Stimulated activated CD4-positive, alpha-beta T cell treated with anti-CD3 and anti-CD28 coated beads, Interleukin-12 subunit alpha, Interleukin-12 subunit beta, amount 100 ng/mL, for 24 hours (primary cell): ENCODE measurements at regions not wholly inside any gene's neighbourhood (a gene's known extent, or its start where the extent isn't known, plus 50 kb on each side); places are given as distances from the start of the nearest gene placed in this dataset.

Source experiments
- DNase-seq, 2 experiments: peaks; one replicate each; pipeline ENCODE4 v3.0.0-alpha.2; 2020; ENCODE audit warnings: low read depth in 2 of 2

GRCh38 chrX:39822133-39822748, 275.5 kb downstream of the BCOR start:
- DNase-seq: no peak

- no peak for DNase-seq
Measured at GRCh38 chrX:39823424-39823823, 274.3 kb downstream of the BCOR start.

GRCh38 chrX:39823854-39824253, 273.9 kb downstream of the BCOR start:
- DNase-seq: no peak

GRCh38 chrX:39826813-39827543, 270.8 kb downstream of the BCOR start:
- DNase-seq: no peak

- no peak for DNase-seq
Measured at GRCh38 chrX:39827951-39828350, 269.8 kb downstream of the BCOR start.

- no peak for DNase-seq
Measured at GRCh38 chrX:39828971-39829370, 268.8 kb downstream of the BCOR start.

- DNase-seq: no peak
Measured at GRCh38 chrX:39829965-39830364, 267.8 kb downstream of the BCOR start.

GRCh38 chrX:39830414-39830813, 267.3 kb downstream of the BCOR start:
- DNase-seq: no peak

GRCh38 chrX:39832211-39832610, 265.5 kb downstream of the BCOR start:
- no peak for DNase-seq

GRCh38 chrX:39834600-39834999, 263.2 kb downstream of the BCOR start:
- no peak for DNase-seq

GRCh38 chrX:39835241-39835640, 262.5 kb downstream of the BCOR start:
- no peak for DNase-seq

- DNase-seq: no peak
Measured at GRCh38 chrX:39835776-39836175, 262.0 kb downstream of the BCOR start.

- no peak for DNase-seq
Measured at GRCh38 chrX:39836802-39837420, 260.8 kb downstream of the BCOR start.

- no peak for DNase-seq
Measured at GRCh38 chrX:39837688-39838087, 260.1 kb downstream of the BCOR start.

GRCh38 chrX:39839371-39839770, 258.4 kb downstream of the BCOR start:
- DNase-seq: no peak

- DNase-seq: no peak
Measured at GRCh38 chrX:39840133-39840532, 257.6 kb downstream of the BCOR start.

- no peak for DNase-seq
Measured at GRCh38 chrX:39840581-39841093, 257.1 kb downstream of the BCOR start.

GRCh38 chrX:39841604-39842003, 256.2 kb downstream of the BCOR start:
- DNase-seq: no peak

- no peak for DNase-seq
Measured at GRCh38 chrX:39842281-39842973, 255.3 kb downstream of the BCOR start.

GRCh38 chrX:39843318-39843717, 254.4 kb downstream of the BCOR start:
- DNase-seq: no peak

- DNase-seq: no peak
Measured at GRCh38 chrX:39845233-39845632, 252.5 kb downstream of the BCOR start.

GRCh38 chrX:39846460-39846859, 251.3 kb downstream of the BCOR start:
- DNase-seq: no peak
